ENCODE measurements at regions not wholly inside any gene's neighbourhood (a gene's known extent, or its start where the extent isn't known, plus 50 kb on each side); places are given as distances from the start of the nearest gene placed in this dataset.

GRCh38 chr17:71496552-71496951 lies 624.3 kb upstream of the SOX9 start:
- Histone ChIP-seq H3K27ac (no peak overlapping the region), H3K27me3 (no peaks in the 10 kb centered on the region), H3K36me3 (no peaks in the 10 kb centered on the region), H3K4me3 (no peak overlapping the region), H3K4me1 (peaks cover 0 to 14% (median 4%) of the 10 kb centered on the region in 4 donors), H3K9me3 (no peaks in the 10 kb centered on the region)
- TF ChIP-seq CTCF (IDR thresholded peaks at IDR 0.05), result no peak
- no peak for DNase-seq
- intact Hi-C loops (cut with DNase I; ENCODE audit: low total_unique reads), result no loop called here

GRCh38 chr17:71500761-71501555 lies 619.9 kb upstream of the SOX9 start:
- DNase-seq, result no peak
- Histone ChIP-seq H3K27me3 (no peaks in the 10 kb centered on the region), H3K4me1 (peaks cover 0 to 4% (median 0%) of the 10 kb centered on the region in 4 donors), H3K36me3 (no peaks in the 10 kb centered on the region), H3K9me3 (no peaks in the 10 kb centered on the region), H3K4me3 (no peak overlapping the region), H3K27ac (no peak overlapping the region)
- intact Hi-C loops (cut with DNase I; ENCODE audit: low total_unique reads), result no loop called here
- TF ChIP-seq CTCF (IDR thresholded peaks at IDR 0.05), result no peak

- intact Hi-C loops (cut with DNase I; ENCODE audit: low total_unique reads), result no loop called here
Observed at GRCh38 chr17:71501711-71502110, 619.1 kb upstream of the SOX9 start.

GRCh38 chr17:71502443-71502842 lies 618.4 kb upstream of the SOX9 start:
- Histone ChIP-seq H3K27ac (no peak overlapping the region), H3K36me3 (no peaks in the 10 kb centered on the region), H3K4me3 (no peak overlapping the region), H3K27me3 (no peaks in the 10 kb centered on the region), H3K4me1 (peaks cover 0 to 4% (median 0%) of the 10 kb centered on the region in 4 donors), H3K9me3 (no peaks in the 10 kb centered on the region)
- DNase-seq, result no peak
- no peak for TF ChIP-seq CTCF (IDR thresholded peaks at IDR 0.05)
- intact Hi-C loops (cut with DNase I; ENCODE audit: low total_unique reads), result no loop called here

More at GRCh38 chr17:71501711-71502110, 619.1 kb upstream of the SOX9 start:
- DNase-seq, result no peak
- no peaks in the 10 kb centered on the region for H3K9me3 ChIP-seq
- peaks cover 0 to 4% (median 0%) of the 10 kb centered on the region in 4 donors for H3K4me1 ChIP-seq
- no peak for TF ChIP-seq CTCF (IDR thresholded peaks at IDR 0.05)
- H3K27ac ChIP-seq, result no peak overlapping the region
- H3K4me3 ChIP-seq, result no peak overlapping the region
- H3K36me3 ChIP-seq, result no peaks in the 10 kb centered on the region
- H3K27me3 ChIP-seq, result no peaks in the 10 kb centered on the region

GRCh38 chr17:71503710-71504465 lies 616.9 kb upstream of the SOX9 start:
- H3K4me3 ChIP-seq, result no peak overlapping the region
- no peak for DNase-seq
- no peak for TF ChIP-seq CTCF (IDR thresholded peaks at IDR 0.05)
- H3K9me3 ChIP-seq, result no peaks in the 10 kb centered on the region
- H3K27ac ChIP-seq, result no peak overlapping the region
- no peaks in the 10 kb centered on the region for H3K36me3 ChIP-seq
- intact Hi-C loops (cut with DNase I; ENCODE audit: low total_unique reads), result no loop called here
- peaks cover 0 to 4% (median 0%) of the 10 kb centered on the region in 4 donors for H3K4me1 ChIP-seq
- no peaks in the 10 kb centered on the region for H3K27me3 ChIP-seq

All from tibial artery (tissue), 4 donors.